Small intestine (tissue), 7 donors: ENCODE measurements at regions not wholly inside any gene's neighbourhood (a gene's known extent, or its start where the extent isn't known, plus 50 kb on each side); places are given as distances from the start of the nearest gene placed in this dataset.

Source experiments
- DNase-seq, 2 donors: peaks; one replicate each; pipeline versions ENCODE4 v3.0.0 to v3.0.0-alpha.2; 2013
- FAIRE-seq: peaks from 2 replicates; lab custom pipeline; 2012; peaks lifted over from hg19 to GRCh38; lab: Jason Lieb, UNC
- H3K27ac ChIP-seq, 3 donors: one replicate each; pipeline ENCODE4 v1.5.1; 2013; ENCODE audit warnings: low read length in 2 of 3, mild to moderate bottlenecking in 2 of 3, control low read depth in 1 of 3, inconsistent platforms in 1 of 3, low read depth in 1 of 3, moderate library complexity in 1 of 3
- H3K27me3 ChIP-seq, 3 donors: one replicate each; pipeline ENCODE4 v1.6.1; 2013; ENCODE audit warnings: low read length in 3 of 3, inconsistent platforms in 1 of 3; ENCODE audit not compliant: control insufficient read depth in 3 of 3, insufficient read depth in 3 of 3
- H3K36me3 ChIP-seq, 3 donors: one replicate each; pipeline ENCODE4 v1.6.1; 2013; ENCODE audit warnings: low read length in 3 of 3, inconsistent platforms in 1 of 3, low read depth in 1 of 3, mild to moderate bottlenecking in 1 of 3, moderate library complexity in 1 of 3; ENCODE audit not compliant: control insufficient read depth in 3 of 3, insufficient read depth in 2 of 3
- H3K4me1 ChIP-seq, 3 donors: one replicate each; pipeline ENCODE4 v1.6.1; 2013; ENCODE audit warnings: low read length in 2 of 3, inconsistent platforms in 1 of 3, low read depth in 1 of 3, mild to moderate bottlenecking in 1 of 3, moderate library complexity in 1 of 3; ENCODE audit not compliant: control insufficient read depth in 3 of 3, insufficient read depth in 2 of 3
- H3K4me3 ChIP-seq, 3 donors: one replicate each; pipeline ENCODE4 v1.5.1; 2013; ENCODE audit warnings: low read length in 3 of 3, control low read depth in 1 of 3, inconsistent platforms in 1 of 3, low read depth in 1 of 3, mild to moderate bottlenecking in 1 of 3, moderate library complexity in 1 of 3
- H3K9me3 ChIP-seq, 2 donors: one replicate each; pipeline ENCODE4 v1.6.1; 2013; ENCODE audit warnings: low read depth in 1 of 2, low read length in 1 of 2; ENCODE audit not compliant: control insufficient read depth in 2 of 2, insufficient read depth in 1 of 2
- WGBS, 3 donors: extraction: QIAGEN DNeasy Blood & Tissue Kit; methylation state at CpG; one replicate each; pipeline ENCODE4 v1.1.7; 2013; 5-methylcytosine and 5-hydroxymethylcytosine counted together
- donor health status: healthy with polysubstance abuse.
- donor health status: control.
- donor health status: control.
- donor health status: Bipolar disorder and iron deficiency.
- donor health status: healthy.

GRCh38 chr15:35764661-35765519 is 218.9 kb upstream of the DPH6 start:
- WGBS, 3 donors = 76 to 86% (median 76%) methylated on average over 5 of the region's 5 CpGs
- Histone ChIP-seq H3K9me3 (no peaks in the 10 kb centered on the region), H3K27ac (no peak overlapping the region), H3K4me1 (no peaks in the 10 kb centered on the region), H3K27me3 (no peaks in the 10 kb centered on the region), H3K36me3 (no peaks in the 10 kb centered on the region), H3K4me3 (no peak overlapping the region)
- no peak for FAIRE-seq
- no peak for DNase-seq

- H3K36me3 ChIP-seq = no peaks in the 10 kb centered on the region
- H3K27me3 ChIP-seq = no peaks in the 10 kb centered on the region
- no peak overlapping the region for H3K4me3 ChIP-seq
- peak in 1 of 2 donors; percentile 21 for DNase-seq
- WGBS, 3 donors = 66 to 79% (median 71%) methylated on average over 1 of the region's 1 CpG
- H3K4me1 ChIP-seq = no peaks in the 10 kb centered on the region
- H3K9me3 ChIP-seq = no peaks in the 10 kb centered on the region
- FAIRE-seq = no peak
- no peak overlapping the region for H3K27ac ChIP-seq
Measured at GRCh38 chr15:35768949-35769348, 223.0 kb upstream of the DPH6 start.

DNA sequence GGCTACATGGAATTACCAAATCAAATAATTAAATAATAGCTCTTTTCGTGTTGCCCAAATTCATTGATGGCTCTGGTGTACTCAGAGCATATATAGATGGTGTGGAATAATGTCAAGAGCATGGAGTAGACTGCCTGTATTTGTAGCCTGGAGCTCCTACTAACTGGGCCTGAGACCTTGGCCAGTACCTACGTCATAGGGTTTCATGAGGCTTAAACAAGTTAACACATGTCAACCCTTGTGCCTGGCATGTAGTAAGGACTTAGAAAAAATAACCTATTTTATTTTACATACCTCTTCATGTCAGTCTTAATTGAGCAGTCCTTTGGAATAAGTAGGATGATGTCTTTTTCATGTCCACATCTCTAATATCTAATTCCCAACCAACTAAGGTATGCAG is 223.7 kb upstream of the DPH6 start:
- Histone ChIP-seq H3K36me3 (no peaks in the 10 kb centered on the region), H3K27me3 (no peaks in the 10 kb centered on the region), H3K4me3 (no peak overlapping the region), H3K27ac (no peak overlapping the region), H3K4me1 (no peaks in the 10 kb centered on the region), H3K9me3 (no peaks in the 10 kb centered on the region)
- FAIRE-seq (no peak), DNase-seq (no peak)
- 81 to 89% (median 87%) methylated on average over 2 of the region's 2 CpGs for WGBS, 3 donors

DNA sequence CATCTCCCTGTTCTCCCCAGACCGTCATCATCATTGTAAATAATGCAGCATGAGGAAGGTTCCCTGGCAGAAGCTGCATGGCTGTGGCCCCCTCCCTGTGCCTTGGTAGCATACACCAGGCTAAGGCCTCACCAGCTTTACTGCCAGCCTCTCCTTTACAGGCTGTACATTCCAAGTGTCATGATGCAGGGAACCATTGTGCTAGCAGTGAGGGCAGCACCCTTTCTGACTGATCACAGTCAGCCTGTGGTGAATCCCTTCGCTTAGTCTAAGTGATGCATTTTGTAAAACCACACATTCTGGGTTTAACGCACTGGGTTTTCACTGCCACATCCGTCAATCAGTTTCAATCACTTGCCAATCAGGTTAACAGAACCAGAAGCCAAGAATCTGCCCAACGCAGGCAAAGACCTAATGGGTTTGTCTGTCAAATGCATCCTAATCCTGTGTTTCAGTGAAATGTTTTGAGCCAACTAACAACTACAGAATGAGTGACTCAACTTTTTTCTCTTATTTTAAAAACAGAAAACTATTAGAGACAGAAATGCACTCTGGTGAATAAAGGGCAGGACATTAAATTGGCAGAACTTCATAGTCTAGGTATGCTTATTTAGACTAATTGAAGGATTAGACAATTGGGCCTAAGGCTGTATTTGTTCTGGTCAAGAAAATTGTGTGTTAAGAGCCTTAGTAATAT is 225.9 kb upstream of the DPH6 start:
- Histone ChIP-seq H3K27ac (no peak overlapping the region), H3K36me3 (no peaks in the 10 kb centered on the region), H3K9me3 (no peaks in the 10 kb centered on the region), H3K27me3 (no peaks in the 10 kb centered on the region), H3K4me3 (no peak overlapping the region), H3K4me1 (no peaks in the 10 kb centered on the region)
- DNase-seq (no peak), FAIRE-seq (no peak)
- 78 to 93% (median 92%) methylated on average over 4 to 5 of the region's 5 CpGs for WGBS, 3 donors

DNA sequence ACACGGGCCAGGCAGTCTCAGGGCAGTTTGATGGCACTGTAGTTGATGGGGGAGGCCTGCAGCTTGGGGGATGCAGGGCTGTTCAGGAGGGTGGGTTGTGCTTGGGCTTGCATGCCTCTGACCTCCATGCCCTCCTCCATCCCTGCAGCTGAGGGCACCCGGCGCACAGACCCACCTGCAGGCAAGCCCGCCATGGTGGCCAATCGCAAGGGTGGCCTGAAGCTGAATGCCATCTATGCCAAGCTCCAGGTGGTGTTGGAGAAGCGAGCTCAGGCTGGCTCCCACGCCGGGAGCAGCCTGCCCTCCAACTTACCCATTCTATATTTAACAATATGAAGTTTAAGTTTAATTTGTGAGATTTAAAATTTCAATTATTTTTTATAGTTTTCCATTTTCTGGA is 228.7 kb upstream of the DPH6 start:
- H3K4me1 ChIP-seq = no peaks in the 10 kb centered on the region
- no peaks in the 10 kb centered on the region for H3K36me3 ChIP-seq
- H3K4me3 ChIP-seq = no peak overlapping the region
- no peaks in the 10 kb centered on the region for H3K27me3 ChIP-seq
- WGBS, 3 donors = 85 to 91% (median 90%) methylated on average over 8 of the region's 8 CpGs
- no peak overlapping the region for H3K27ac ChIP-seq
- FAIRE-seq (no peak), DNase-seq (no peak)
- H3K9me3 ChIP-seq = no peaks in the 10 kb centered on the region

DNA sequence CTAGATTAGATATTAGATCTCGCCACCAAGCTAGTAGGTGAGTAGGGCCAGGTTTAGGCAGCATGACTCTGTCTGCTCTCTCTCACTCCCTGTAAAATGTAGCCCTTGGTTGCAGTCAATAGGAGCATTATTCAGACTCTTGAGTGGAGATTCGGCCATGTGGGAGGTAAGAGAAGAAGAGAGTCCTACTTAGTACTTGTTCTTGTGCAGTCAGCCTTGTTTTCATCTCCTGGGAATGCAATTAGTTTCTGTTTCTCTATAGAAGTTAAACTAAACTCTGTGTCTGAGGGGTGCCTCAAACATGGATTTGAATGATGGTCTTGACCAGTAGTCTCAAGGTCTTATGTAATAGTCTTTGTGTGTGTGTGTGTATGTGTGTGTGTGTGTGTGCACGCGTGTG is 229.5 kb upstream of the DPH6 start:
- Histone ChIP-seq H3K4me3 (no peak overlapping the region), H3K9me3 (no peaks in the 10 kb centered on the region), H3K36me3 (no peaks in the 10 kb centered on the region), H3K4me1 (no peaks in the 10 kb centered on the region), H3K27ac (no peak overlapping the region), H3K27me3 (no peaks in the 10 kb centered on the region)
- 90 to 92% (median 91%) methylated on average over 4 of the region's 4 CpGs for whole genome bisulfite sequencing, 3 donors
- no peak for DNase-seq
- no peak for FAIRE-seq

DNA sequence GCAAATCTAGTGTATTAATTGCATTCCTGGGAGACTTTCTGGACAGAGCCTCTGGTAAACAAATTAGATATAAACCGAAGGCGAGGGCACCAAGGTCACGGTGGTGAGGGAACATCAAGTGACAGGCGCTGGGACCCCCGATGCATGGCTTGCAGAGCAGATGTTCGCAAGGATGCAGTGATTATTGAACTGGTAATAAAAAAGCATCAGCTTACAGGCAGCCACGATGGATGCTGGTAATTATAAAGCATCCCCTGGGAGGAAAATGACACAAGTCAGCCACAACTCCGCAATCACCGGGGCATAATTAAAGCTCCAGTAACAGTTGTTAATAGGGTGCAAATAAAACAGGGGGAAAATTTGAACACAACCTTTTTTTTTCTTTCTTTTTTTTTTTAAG is 231.1 kb upstream of the DPH6 start:
- no peaks in the 10 kb centered on the region for H3K36me3 ChIP-seq
- WGBS, 3 donors = 75 to 82% (median 79%) methylated on average over 9 of the region's 9 CpGs
- no peaks in the 10 kb centered on the region for H3K9me3 ChIP-seq
- no peaks in the 10 kb centered on the region for H3K27me3 ChIP-seq
- no peak overlapping the region for H3K4me3 ChIP-seq
- FAIRE-seq = no peak
- H3K4me1 ChIP-seq = no peaks in the 10 kb centered on the region
- no peak for DNase-seq
- no peak overlapping the region for H3K27ac ChIP-seq

- H3K4me1 ChIP-seq = no peaks in the 10 kb centered on the region
- FAIRE-seq = no peak
- no peaks in the 10 kb centered on the region for H3K27me3 ChIP-seq
- no peak for DNase-seq
- H3K36me3 ChIP-seq = no peaks in the 10 kb centered on the region
- H3K4me3 ChIP-seq = no peak overlapping the region
- H3K9me3 ChIP-seq = no peaks in the 10 kb centered on the region
- H3K27ac ChIP-seq = no peak overlapping the region
Measured at GRCh38 chr15:35783203-35783602, 237.2 kb upstream of the DPH6 start.
